ENCODE measurements at regions not wholly inside any gene's neighbourhood (a gene's known extent, or its start where the extent isn't known, plus 50 kb on each side); places are given as distances from the start of the nearest gene placed in this dataset.

DNA sequence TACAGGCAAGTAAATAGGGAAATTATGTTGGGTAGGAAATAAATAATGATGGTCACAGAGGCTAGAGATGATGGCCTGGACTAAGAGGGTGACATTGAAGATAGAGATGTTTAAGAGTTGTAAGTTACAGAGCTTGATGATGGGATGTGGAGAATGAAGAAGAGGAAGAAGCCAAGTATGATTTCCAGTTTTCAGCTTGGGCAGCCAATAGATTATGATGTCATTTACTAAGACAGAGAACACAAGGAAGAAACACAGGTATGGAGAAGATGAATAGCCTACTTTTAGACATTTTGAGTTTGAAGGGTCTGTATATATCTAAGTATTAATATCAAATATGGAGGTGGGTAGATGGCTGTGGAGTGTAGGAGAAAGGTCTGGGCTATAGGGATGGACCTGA, 56.0 kb upstream of the PRELP start:
- TF ChIP-seq, protein P1, sequence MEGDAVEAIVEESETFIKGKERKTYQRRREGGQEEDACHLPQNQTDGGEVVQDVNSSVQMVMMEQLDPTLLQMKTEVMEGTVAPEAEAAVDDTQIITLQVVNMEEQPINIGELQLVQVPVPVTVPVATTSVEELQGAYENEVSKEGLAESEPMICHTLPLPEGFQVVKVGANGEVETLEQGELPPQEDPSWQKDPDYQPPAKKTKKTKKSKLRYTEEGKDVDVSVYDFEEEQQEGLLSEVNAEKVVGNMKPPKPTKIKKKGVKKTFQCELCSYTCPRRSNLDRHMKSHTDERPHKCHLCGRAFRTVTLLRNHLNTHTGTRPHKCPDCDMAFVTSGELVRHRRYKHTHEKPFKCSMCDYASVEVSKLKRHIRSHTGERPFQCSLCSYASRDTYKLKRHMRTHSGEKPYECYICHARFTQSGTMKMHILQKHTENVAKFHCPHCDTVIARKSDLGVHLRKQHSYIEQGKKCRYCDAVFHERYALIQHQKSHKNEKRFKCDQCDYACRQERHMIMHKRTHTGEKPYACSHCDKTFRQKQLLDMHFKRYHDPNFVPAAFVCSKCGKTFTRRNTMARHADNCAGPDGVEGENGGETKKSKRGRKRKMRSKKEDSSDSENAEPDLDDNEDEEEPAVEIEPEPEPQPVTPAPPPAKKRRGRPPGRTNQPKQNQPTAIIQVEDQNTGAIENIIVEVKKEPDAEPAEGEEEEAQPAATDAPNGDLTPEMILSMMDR (IDR thresholded peaks at IDR 0.05): no peak
- no peak for TF ChIP-seq POLR2A (IDR thresholded peaks at IDR 0.05)

All from Peyer's patch (tissue), 4 donors.